Large intestine (tissue), 3 donors: ENCODE measurements at regions not wholly inside any gene's neighbourhood (a gene's known extent, or its start where the extent isn't known, plus 50 kb on each side); places are given as distances from the start of the nearest gene placed in this dataset.

Source experiments
- DNase-seq, 2 donors: peaks; one replicate each; pipeline versions ENCODE4 v3.0.0 to v3.0.0-alpha.2; 2013
- H3K27ac ChIP-seq: one replicate; pipeline ENCODE4 v1.5.1; 2013; ENCODE audit warnings: low read length
- H3K27me3 ChIP-seq: 2 replicates; pipeline ENCODE4 v1.6.1; 2013; ENCODE audit warnings: low read length; ENCODE audit not compliant: control insufficient read depth, insufficient read depth
- H3K36me3 ChIP-seq: 2 replicates; pipeline ENCODE4 v1.6.1; 2013; ENCODE audit warnings: low read length; ENCODE audit not compliant: control insufficient read depth, insufficient read depth
- H3K4me1 ChIP-seq: one replicate; pipeline ENCODE4 v1.6.1; 2013; ENCODE audit warnings: low read length; ENCODE audit not compliant: control insufficient read depth, insufficient read depth
- H3K4me3 ChIP-seq: one replicate; pipeline ENCODE4 v1.5.1; 2013; ENCODE audit warnings: low read length
- H3K9me3 ChIP-seq: one replicate; pipeline ENCODE4 v1.6.1; 2013; ENCODE audit warnings: mild to moderate bottlenecking, low read depth, low read length, moderate library complexity; ENCODE audit not compliant: control insufficient read depth
- WGBS: methylation state at CpG from one replicate; pipeline ENCODE4 v1.1.5; 2013; ENCODE audit warnings: low lambda C conversion rate; ENCODE audit not compliant: insufficient coverage; 5-methylcytosine and 5-hydroxymethylcytosine counted together

DNA sequence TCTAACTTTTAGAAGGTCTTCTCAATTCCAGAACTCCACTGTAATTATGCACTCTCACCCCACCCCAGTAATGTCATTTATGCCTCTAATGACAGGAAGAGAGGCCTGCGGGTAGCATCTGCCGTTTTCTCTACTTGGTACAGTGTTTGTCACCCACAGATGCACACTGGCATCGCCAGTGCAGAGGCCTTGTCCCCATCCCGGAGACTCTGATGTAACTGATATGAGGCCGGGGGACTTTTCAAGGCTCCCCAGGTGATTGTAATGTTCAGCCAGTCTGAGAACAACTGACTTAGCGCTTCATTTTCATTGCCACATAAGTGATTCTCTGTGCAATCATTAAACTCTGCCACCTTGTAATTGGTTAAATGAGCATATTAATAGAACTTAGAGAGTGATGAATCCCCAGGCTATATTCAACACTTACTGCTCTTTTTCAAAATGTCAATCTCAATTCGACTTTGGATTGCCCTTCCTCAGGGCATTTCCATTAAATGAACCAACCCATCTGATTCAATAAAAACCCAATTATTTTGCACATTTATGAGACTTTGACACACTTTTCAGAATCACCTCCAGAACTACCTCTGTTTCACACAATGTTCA, 113.2 kb downstream of the HERPUD2 start:
- WGBS, result 100% methylated on average over 2 of the region's 7 CpGs
- Histone ChIP-seq H3K4me3 (no peak overlapping the region), H3K9me3 (no peaks in the 10 kb centered on the region), H3K27ac (no peak overlapping the region), H3K36me3 (no peaks in the 10 kb centered on the region), H3K27me3 (no peaks in the 10 kb centered on the region), H3K4me1 (no peaks in the 10 kb centered on the region)
- DNase-seq, result no peak

DNA sequence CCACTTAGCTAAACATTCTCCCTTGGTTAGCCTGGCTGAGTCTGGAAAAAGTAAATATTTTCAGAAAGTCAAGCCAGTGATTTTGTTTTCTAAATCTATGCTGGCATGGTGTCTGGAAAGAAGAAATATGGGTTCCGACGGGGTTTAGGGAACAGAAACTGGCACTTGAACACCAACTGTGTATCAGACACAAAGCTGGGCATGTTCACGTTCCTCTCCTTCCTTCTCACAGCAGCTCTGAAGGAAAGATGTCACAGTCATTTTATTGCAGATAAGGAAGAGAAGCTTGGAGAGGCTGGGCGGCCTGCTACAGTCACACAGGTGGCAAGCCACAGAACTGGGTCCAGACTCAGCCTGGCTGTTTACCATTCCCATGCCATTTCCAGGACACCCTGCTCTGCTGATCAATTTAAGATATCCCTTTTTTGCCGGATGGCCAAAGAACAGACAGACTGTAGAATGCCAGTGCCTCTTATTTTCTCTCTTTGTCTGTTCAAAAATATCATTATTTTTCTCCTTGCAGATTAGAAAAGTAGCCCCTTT, 118.8 kb downstream of the HERPUD2 start:
- no peak overlapping the region for H3K4me3 ChIP-seq
- no peak overlapping the region for H3K27ac ChIP-seq
- H3K36me3 ChIP-seq, result no peaks in the 10 kb centered on the region
- H3K27me3 ChIP-seq, result peaks cover 3% of the 10 kb centered on the region
- H3K4me1 ChIP-seq, result no peaks in the 10 kb centered on the region
- H3K9me3 ChIP-seq, result no peaks in the 10 kb centered on the region
- no CpG with 5 or more reads among the region's 5 CpGs for WGBS
- no peak for DNase-seq

DNA sequence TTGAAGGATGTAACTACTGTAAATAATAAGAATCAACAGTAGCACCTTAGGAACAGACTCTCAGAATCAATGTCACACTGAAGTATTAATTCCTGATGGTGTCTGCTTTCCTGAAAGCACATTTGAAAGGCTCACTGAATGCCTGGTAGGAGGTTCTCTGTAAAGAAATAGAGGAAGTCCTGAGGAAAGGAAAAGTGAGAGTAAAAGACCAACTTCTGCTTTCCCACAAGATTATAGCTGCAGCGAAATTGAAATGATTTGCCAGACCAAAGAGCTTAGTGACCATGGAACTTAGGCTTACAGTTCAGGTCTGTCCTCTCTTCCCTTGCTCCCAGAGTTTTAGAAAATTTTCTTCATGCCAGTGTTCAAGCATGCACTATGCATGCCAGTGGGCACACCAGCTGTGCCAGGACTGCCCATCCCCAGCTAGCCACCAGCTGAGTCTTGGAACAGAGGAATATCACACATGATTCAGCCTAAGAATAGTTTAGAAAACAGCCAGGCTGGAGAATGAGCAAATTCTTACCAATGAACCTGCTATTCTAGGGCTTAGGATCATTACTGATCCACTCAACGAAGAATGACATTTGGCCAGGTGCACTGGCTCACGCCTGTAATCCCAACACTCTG, 123.2 kb downstream of the HERPUD2 start:
- H3K9me3 ChIP-seq, result no peaks in the 10 kb centered on the region
- no peak for DNase-seq
- H3K27me3 ChIP-seq, result peaks cover 5% of the 10 kb centered on the region
- 100% methylated on average over 1 of the region's 3 CpGs for WGBS
- H3K4me3 ChIP-seq, result no peak overlapping the region
- no peaks in the 10 kb centered on the region for H3K4me1 ChIP-seq
- H3K27ac ChIP-seq, result no peak overlapping the region
- no peaks in the 10 kb centered on the region for H3K36me3 ChIP-seq

- no peaks in the 10 kb centered on the region for H3K36me3 ChIP-seq
- H3K9me3 ChIP-seq, result no peaks in the 10 kb centered on the region
- H3K27me3 ChIP-seq, result peaks cover 7% of the 10 kb centered on the region
- no peaks in the 10 kb centered on the region for H3K4me1 ChIP-seq
- no peak overlapping the region for H3K27ac ChIP-seq
- H3K4me3 ChIP-seq, result no peak overlapping the region
- WGBS, result 80% methylated on average over 3 of the region's 5 CpGs
- DNase-seq, result no peak
Measured at GRCh38 chr7:35570937-35571336, 124.0 kb downstream of the HERPUD2 start.

GRCh38 chr7:35565927-35566326, 129.0 kb downstream of the HERPUD2 start:
- Histone ChIP-seq H3K36me3 (no peaks in the 10 kb centered on the region), H3K4me1 (no peaks in the 10 kb centered on the region), H3K4me3 (no peak overlapping the region), H3K27me3 (peaks cover 4% of the 10 kb centered on the region), H3K27ac (no peak overlapping the region), H3K9me3 (no peaks in the 10 kb centered on the region)
- DNase-seq, result no peak
- no CpG with 5 or more reads among the region's 3 CpGs for WGBS

- Histone ChIP-seq H3K4me1 (no peaks in the 10 kb centered on the region), H3K36me3 (no peaks in the 10 kb centered on the region), H3K4me3 (no peak overlapping the region), H3K27ac (no peak overlapping the region), H3K27me3 (no peaks in the 10 kb centered on the region), H3K9me3 (no peaks in the 10 kb centered on the region)
- no peak for DNase-seq
- WGBS, result no CpG with 5 or more reads among the region's 4 CpGs
Measured at GRCh38 chr7:35558841-35559240, 136.1 kb downstream of the HERPUD2 start.

DNA sequence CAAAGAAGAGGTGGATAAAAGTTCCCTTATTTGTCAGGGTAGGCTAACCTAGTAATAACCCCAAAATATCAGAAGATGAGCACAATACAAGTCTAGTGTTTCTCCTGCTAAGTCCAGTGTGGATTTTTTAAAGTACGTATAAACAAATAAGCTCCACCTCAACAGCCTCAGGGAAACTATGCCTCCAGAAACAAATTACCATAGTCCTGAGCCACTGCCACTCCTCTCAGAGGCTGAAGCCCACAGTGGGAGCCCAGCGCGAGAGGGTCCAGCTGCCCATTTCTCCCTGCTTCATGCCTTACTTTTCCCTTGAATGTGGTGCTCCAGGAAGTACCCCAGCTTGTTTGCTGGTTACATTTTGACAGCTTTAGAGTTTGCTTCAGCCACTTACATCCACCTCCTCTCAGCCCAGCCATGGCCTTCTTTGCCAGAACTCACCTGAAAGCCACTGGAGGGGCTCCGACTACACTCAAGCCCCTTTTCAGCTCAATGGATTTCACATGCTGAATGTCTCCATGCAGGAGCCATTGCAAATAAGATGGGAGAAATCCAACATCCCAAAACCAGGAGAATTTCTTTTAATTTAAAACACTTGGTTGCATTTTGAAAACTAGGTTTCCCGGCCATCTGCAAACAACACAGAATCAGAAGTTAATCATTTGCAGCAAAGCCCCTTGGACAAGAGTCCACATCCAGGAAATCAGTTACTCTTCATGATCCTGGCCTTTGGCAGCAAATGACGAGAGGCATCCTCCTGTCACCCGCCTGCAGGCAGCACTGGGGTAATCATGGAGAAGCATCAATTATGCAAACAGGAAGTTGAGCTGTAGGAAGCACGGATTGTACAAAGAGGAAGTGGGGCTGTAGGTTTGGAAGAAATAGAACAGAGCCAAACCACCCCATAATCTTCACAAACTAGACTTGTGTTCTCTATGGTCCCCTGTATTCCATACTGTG, 138.1 kb downstream of the HERPUD2 start:
- DNase-seq, result peak; percentile 42 to 65
- H3K9me3 ChIP-seq, result no peaks in the 10 kb centered on the region
- H3K4me1 ChIP-seq, result no peaks in the 10 kb centered on the region
- no peaks in the 10 kb centered on the region for H3K36me3 ChIP-seq
- H3K27me3 ChIP-seq, result no peaks in the 10 kb centered on the region
- WGBS, result 0% methylated on average over 1 of the region's 8 CpGs
- no peak overlapping the region for H3K4me3 ChIP-seq
- H3K27ac ChIP-seq, result no peak overlapping the region

- Histone ChIP-seq H3K36me3 (no peaks in the 10 kb centered on the region), H3K4me1 (no peaks in the 10 kb centered on the region), H3K4me3 (no peak overlapping the region), H3K27ac (no peak overlapping the region), H3K9me3 (no peaks in the 10 kb centered on the region), H3K27me3 (peaks cover 3% of the 10 kb centered on the region)
- WGBS, result no CpG with 5 or more reads among the region's 4 CpGs
- DNase-seq, result no peak
Measured at GRCh38 chr7:35555934-35556333, 139.0 kb downstream of the HERPUD2 start.

GRCh38 chr7:35555386-35555785, 139.5 kb downstream of the HERPUD2 start:
- Histone ChIP-seq H3K4me3 (no peak overlapping the region), H3K4me1 (no peaks in the 10 kb centered on the region), H3K27ac (no peak overlapping the region), H3K9me3 (no peaks in the 10 kb centered on the region), H3K27me3 (peaks cover 5% of the 10 kb centered on the region), H3K36me3 (no peaks in the 10 kb centered on the region)
- no peak for DNase-seq
- no CpG with 5 or more reads among the region's 5 CpGs for WGBS

- H3K9me3 ChIP-seq, result no peaks in the 10 kb centered on the region
- H3K27ac ChIP-seq, result no peak overlapping the region
- no peaks in the 10 kb centered on the region for H3K36me3 ChIP-seq
- peaks cover 8% of the 10 kb centered on the region for H3K27me3 ChIP-seq
- no peaks in the 10 kb centered on the region for H3K4me1 ChIP-seq
- no peak for DNase-seq
- WGBS, result no CpG with 5 or more reads among the region's 2 CpGs
- no peak overlapping the region for H3K4me3 ChIP-seq
Measured at GRCh38 chr7:35553519-35553918, 141.4 kb downstream of the HERPUD2 start.
